GM23248 (cell line): ENCODE measurements at regions not wholly inside any gene's neighbourhood (a gene's known extent, or its start where the extent isn't known, plus 50 kb on each side); places are given as distances from the start of the nearest gene placed in this dataset.

Source experiments
- DNase-seq: peaks from one replicate; pipeline ENCODE4 v3.0.0-alpha.2; 2015
- H2AFZ ChIP-seq: fragments of 200-600 bp; sonication (generic); 2 replicates; pipeline ENCODE4 v1.6.1; 2016; ENCODE audit warnings: antibody characterized with exemption
- H3F3A ChIP-seq: fragments of 200-600 bp; sonication (generic); 2 replicates; pipeline ENCODE4 v1.6.1; 2016; ENCODE audit warnings: mild to moderate bottlenecking, antibody characterized with exemption, mixed run types; ENCODE audit not compliant: insufficient read depth
- H3K27ac ChIP-seq: fragments of 200-600 bp; sonication (generic); 2 replicates; pipeline ENCODE4 v1.5.1; 2016; ENCODE audit warnings: mild to moderate bottlenecking
- H3K27me3 ChIP-seq: fragments of 200-600 bp; sonication (generic); replicated peaks from 2 replicates; pipeline ENCODE4 v1.6.1; 2016; ENCODE audit warnings: mild to moderate bottlenecking; ENCODE audit not compliant: insufficient read depth
- H3K36me3 ChIP-seq: fragments of 200-600 bp; sonication (generic); 2 replicates; pipeline ENCODE4 v1.6.1; 2016; ENCODE audit warnings: low read depth, mild to moderate bottlenecking
- H3K4me1 ChIP-seq: fragments of 200-600 bp; sonication (generic); 2 replicates; pipeline ENCODE4 v1.6.1; 2016; ENCODE audit warnings: mild to moderate bottlenecking; ENCODE audit not compliant: insufficient read depth
- H3K4me2 ChIP-seq: fragments of 200-600 bp; sonication (generic); one replicate; pipeline ENCODE4 v1.6.1; 2016; ENCODE audit warnings: mild to moderate bottlenecking; ENCODE audit not compliant: unreplicated experiment
- H3K4me3 ChIP-seq: fragments of 200-600 bp; sonication (generic); 2 replicates; pipeline ENCODE4 v1.5.1; 2016; ENCODE audit warnings: mild to moderate bottlenecking
- H3K79me2 ChIP-seq: fragments of 200-600 bp; sonication (generic); 2 replicates; pipeline ENCODE4 v1.6.1; 2016; ENCODE audit warnings: mild to moderate bottlenecking; ENCODE audit not compliant: insufficient read depth
- H3K9ac ChIP-seq: fragments of 200-600 bp; sonication (generic); 2 replicates; pipeline ENCODE4 v1.6.1; 2016; ENCODE audit warnings: mild to moderate bottlenecking
- H3K9me2 ChIP-seq: fragments of 200-600 bp; sonication (generic); 2 replicates; pipeline ENCODE4 v1.6.1; 2016; ENCODE audit warnings: mixed run types, mild to moderate bottlenecking, moderate library complexity; ENCODE audit not compliant: insufficient read depth
- H3K9me3 ChIP-seq: fragments of 200-600 bp; sonication (generic); one replicate; pipeline ENCODE4 v1.6.1; 2017; ENCODE audit warnings: low read depth
- H4K20me1 ChIP-seq: fragments of 200-600 bp; sonication (generic); 2 replicates; pipeline ENCODE4 v1.6.0; 2016; ENCODE audit not compliant: insufficient read depth
- EZH2 ChIP-seq: fragments of 200-600 bp; sonication (generic); IDR thresholded peaks from 2 replicates; pipeline ENCODE4 v1.6.1; 2018; ENCODE audit warnings: antibody characterized with exemption, mild to moderate bottlenecking; ENCODE audit not compliant: insufficient read depth, poor library complexity, severe bottlenecking
- EZH2phosphoT487 ChIP-seq: fragments of 200-600 bp; sonication (generic); IDR thresholded peaks from 2 replicates; pipeline ENCODE4 v1.6.1; 2018; ENCODE audit warnings: antibody characterized with exemption, moderate library complexity, mild to moderate bottlenecking, low read depth; ENCODE audit not compliant: insufficient read depth
- WGBS, 2 experiments: methylation state at CpG; one replicate each; pipeline ENCODE4 v1.1.6; 2015 to 2017; ENCODE audit warnings: low lambda C conversion rate in 2 of 2, low coverage in 1 of 2; ENCODE audit errors: missing lambda C conversion rate in 2 of 2; 5-methylcytosine and 5-hydroxymethylcytosine counted together
- in situ Hi-C: fragments of 300-500 bp; cut with MboI; formaldehyde crosslinking; loops from 2 replicates; pipeline ENCODE4 v1.15.0; 2020

DNA sequence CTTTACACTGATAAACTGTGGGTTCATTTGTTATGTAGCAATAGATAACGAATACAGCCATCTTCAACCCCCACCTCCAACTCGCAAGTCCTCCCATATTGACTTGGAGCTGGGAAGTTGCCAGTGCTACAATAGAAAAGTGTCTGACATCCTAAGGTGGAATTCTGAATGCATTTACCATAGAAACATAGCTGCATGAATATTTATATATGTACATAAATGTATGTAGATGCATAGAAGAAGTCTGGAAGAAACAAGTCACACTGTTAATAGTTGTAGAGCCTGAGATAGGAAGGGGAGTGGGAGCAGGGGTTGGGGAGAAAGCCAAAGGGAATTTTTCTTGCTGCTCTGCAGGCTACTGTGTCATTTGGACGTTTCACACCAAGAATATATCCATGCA lies 88.1 kb upstream of the SSBP2 start:
- in situ Hi-C loops: loop anchor here (5.0 kb wide), 1 partner anchor 87 kb away; the partner anchor contains the start of gene SSBP2
- peak overlapping the region; percentile 48 for H2AFZ ChIP-seq
- peaks cover 7% of the 10 kb centered on the region; the same call in 1 of the 2 replicates for H3K4me1 ChIP-seq
- no peaks in the 10 kb centered on the region for H3K27me3 ChIP-seq
- H3K4me2 ChIP-seq: no peak overlapping the region
- no peaks in the 10 kb centered on the region for H3K9me2 ChIP-seq
- 59 to 60% methylated on average over 3 of the region's 3 CpGs for WGBS, 2 experiments
- H3K4me3 ChIP-seq: no peak overlapping the region
- no peak overlapping the region for H3K9ac ChIP-seq
- no peak for TF ChIP-seq EZH2
- TF ChIP-seq EZH2phosphoT487: no peak
- no peaks in the 10 kb centered on the region for H3K9me3 ChIP-seq
- no peaks in the 10 kb centered on the region for H3F3A ChIP-seq
- no peaks in the 10 kb centered on the region for H3K36me3 ChIP-seq
- H3K27ac ChIP-seq: no peak overlapping the region
- DNase-seq: no peak
- no peaks in the 10 kb centered on the region for H4K20me1 ChIP-seq
- H3K79me2 ChIP-seq: no peaks in the 10 kb centered on the region

DNA sequence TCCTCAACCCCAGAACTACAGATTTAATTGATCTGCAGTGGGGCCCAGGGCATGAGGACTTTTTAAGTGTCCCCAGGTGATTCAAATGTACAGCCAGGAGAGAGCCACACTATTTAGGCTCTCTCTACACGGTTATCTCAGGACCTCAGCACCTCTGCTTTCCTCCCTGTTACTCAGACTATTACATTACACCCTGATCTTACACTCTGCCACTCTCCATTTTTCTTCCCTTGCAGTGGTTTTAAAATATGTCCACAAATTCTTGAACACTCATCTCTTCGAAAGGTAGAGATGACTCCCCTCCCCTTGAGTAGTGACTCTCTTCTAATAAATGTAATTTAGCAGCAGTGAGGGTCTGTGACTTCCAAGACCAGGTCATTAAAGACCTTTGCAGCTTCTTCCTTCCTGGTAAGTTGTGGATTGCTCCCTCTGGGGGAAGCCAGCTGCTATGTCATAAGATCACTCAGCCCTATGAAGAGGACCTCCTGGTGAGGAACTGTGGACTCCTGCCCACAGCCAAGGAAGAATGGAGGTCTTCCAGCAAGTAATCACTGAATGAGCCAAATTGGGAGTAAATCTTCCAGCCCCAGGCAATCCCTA lies 87.5 kb upstream of the SSBP2 start:
- WGBS, 2 experiments: 33 to 60% methylated on average over 2 of the region's 2 CpGs
- no peaks in the 10 kb centered on the region for H3K36me3 ChIP-seq
- DNase-seq: peak; percentile 64
- no peak overlapping the region for H3K4me2 ChIP-seq
- no peaks in the 10 kb centered on the region for H4K20me1 ChIP-seq
- H3K79me2 ChIP-seq: no peaks in the 10 kb centered on the region
- TF ChIP-seq EZH2 (no peak), EZH2phosphoT487 (no peak)
- H3K9ac ChIP-seq: no peak overlapping the region
- no peaks in the 10 kb centered on the region for H3F3A ChIP-seq
- peak overlapping the region; percentile 48 for H2AFZ ChIP-seq
- H3K9me2 ChIP-seq: no peaks in the 10 kb centered on the region
- peaks cover 7% of the 10 kb centered on the region; the same call in 1 of the 2 replicates for H3K4me1 ChIP-seq
- H3K27ac ChIP-seq: no peak overlapping the region
- H3K9me3 ChIP-seq: no peaks in the 10 kb centered on the region
- in situ Hi-C loops: loop anchor here (5.0 kb wide), 1 partner anchor 86 kb away; the partner anchor contains the start of gene SSBP2
- no peaks in the 10 kb centered on the region for H3K27me3 ChIP-seq
- no peak overlapping the region for H3K4me3 ChIP-seq

DNA sequence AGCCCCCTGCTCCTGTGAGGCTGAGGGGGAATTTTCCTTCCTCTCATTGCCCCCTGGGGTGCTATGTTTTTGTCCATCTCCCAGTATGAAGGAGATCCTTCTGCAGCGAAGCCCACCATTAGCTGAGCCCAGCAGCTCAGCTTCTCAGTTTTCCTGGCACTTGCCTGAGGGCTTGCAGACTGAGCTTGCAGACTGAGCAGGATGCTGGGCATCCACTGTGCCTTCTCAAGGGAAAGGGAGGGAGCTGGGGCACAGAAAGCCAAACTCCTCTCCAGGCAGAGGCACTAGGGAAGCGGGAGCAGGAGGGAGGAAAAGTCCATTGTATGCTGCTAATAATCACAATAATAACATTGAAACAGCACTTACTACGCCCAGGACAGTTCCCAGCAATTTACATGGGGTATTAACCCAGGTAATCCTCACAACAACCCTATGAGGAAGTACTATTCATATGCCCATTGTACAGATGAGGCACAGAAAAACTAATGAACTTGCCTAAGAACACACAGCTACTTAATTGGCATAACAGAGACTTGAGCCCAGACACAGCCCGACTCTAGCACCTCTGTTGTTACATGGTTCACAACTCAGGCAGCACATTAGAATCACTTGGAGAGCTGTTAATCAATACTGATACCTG lies 86.9 kb upstream of the SSBP2 start:
- Histone ChIP-seq H3K27ac (no peak overlapping the region), H3K36me3 (no peaks in the 10 kb centered on the region), H3K9me2 (no peaks in the 10 kb centered on the region), H3K27me3 (no peaks in the 10 kb centered on the region), H3K4me3 (no peak overlapping the region), H3K4me2 (no peak overlapping the region), H3K4me1 (peaks cover 7% of the 10 kb centered on the region; the same call in 1 of the 2 replicates), H3F3A (no peaks in the 10 kb centered on the region), H2AFZ (peak overlapping the region; percentile 48), H3K9me3 (no peaks in the 10 kb centered on the region), H3K79me2 (no peaks in the 10 kb centered on the region), H4K20me1 (no peaks in the 10 kb centered on the region), H3K9ac (no peak overlapping the region)
- no peak for TF ChIP-seq EZH2phosphoT487
- no peak for TF ChIP-seq EZH2
- in situ Hi-C loops: loop anchor here (5.0 kb wide), 1 partner anchor 85 kb away; the partner anchor contains the start of gene SSBP2
- DNase-seq: no peak
- WGBS, 2 experiments: 89 to 93% methylated on average over 4 of the region's 4 CpGs

DNA sequence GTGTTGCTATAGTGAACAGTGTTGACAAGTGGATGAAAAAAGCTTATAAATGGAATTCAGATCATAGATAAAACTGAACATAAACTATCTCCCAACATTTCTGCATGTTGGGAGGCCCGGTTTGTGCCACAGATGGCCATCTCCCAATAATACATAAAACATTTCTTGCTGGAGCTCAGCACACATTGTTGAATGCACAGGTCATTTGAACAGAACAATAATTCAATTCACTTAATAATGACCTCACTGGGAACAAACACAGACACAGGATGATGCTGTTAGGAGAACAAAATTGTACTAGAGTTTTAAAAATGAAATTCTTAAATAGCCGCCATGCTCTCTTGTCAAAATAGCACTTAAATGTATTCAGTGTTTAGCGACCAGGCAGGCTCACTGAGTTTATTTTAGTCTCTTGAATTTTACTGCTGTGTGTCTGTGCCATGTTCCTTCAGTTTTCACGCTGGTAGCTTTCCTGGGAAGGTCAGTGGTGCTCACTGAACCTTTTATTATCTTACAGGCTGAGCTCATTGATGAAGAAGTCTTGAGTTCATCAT lies 85.0 kb upstream of the SSBP2 start:
- Histone ChIP-seq H3K9me3 (no peaks in the 10 kb centered on the region), H3K27ac (no peak overlapping the region), H2AFZ (peak overlapping the region; percentile 40; the same call in 1 of the 2 replicates), H3K27me3 (no peaks in the 10 kb centered on the region), H3K9me2 (no peaks in the 10 kb centered on the region), H3K36me3 (no peaks in the 10 kb centered on the region), H3K4me3 (no peak overlapping the region), H3K9ac (no peak overlapping the region), H4K20me1 (no peaks in the 10 kb centered on the region), H3K4me2 (no peak overlapping the region), H3K79me2 (no peaks in the 10 kb centered on the region), H3F3A (no peaks in the 10 kb centered on the region), H3K4me1 (peaks cover 7% of the 10 kb centered on the region; the same call in 1 of the 2 replicates)
- DNase-seq: peak; percentile 45
- TF ChIP-seq EZH2phosphoT487 (no peak), EZH2 (no peak)
- in situ Hi-C loops: loop anchor here (5.0 kb wide), 1 partner anchor 84 kb away; the partner anchor contains the start of gene SSBP2
- WGBS, 2 experiments: 48 to 50% methylated on average over 4 of the region's 4 CpGs
